GM19438 (cell line): ENCODE measurements at regions not wholly inside any gene's neighbourhood (a gene's known extent, or its start where the extent isn't known, plus 50 kb on each side); places are given as distances from the start of the nearest gene placed in this dataset.

Experiments used
- ATAC-seq: cut with Tn5 transposase; IDR thresholded peaks from one replicate; pipeline ENCODE4 v1.9.1; 2021; ENCODE audit warnings: low read depth; ENCODE audit not compliant: unreplicated experiment

- no peak for ATAC-seq
These were observed 50.5 kb upstream of the GUCY1A1 start for GRCh38 chr4:155616117-155616516.

GRCh38 chr4:155615081-155615887 is 51.4 kb upstream of the GUCY1A1 start:
- ATAC-seq = no peak

GRCh38 chr4:155614111-155614762 is 52.4 kb upstream of the GUCY1A1 start:
- no peak for ATAC-seq

- ATAC-seq = no peak
These were observed 54.6 kb upstream of the GUCY1A1 start for GRCh38 chr4:155612074-155612473.

GRCh38 chr4:155611501-155611900 is 55.1 kb upstream of the GUCY1A1 start:
- no peak for ATAC-seq

GRCh38 chr4:155610143-155610542 is 56.5 kb upstream of the GUCY1A1 start:
- ATAC-seq = no peak

GRCh38 chr4:155609455-155610059 is 57.1 kb upstream of the GUCY1A1 start:
- peak; percentile 68 for ATAC-seq

GRCh38 chr4:155608225-155608885 is 58.3 kb upstream of the GUCY1A1 start:
- ATAC-seq = no peak

- no peak for ATAC-seq
These were observed 59.2 kb upstream of the GUCY1A1 start for GRCh38 chr4:155607481-155607880.

GRCh38 chr4:155604718-155605626 is 61.7 kb upstream of the GUCY1A1 start:
- ATAC-seq = no peak

- ATAC-seq = no peak
These were observed 63.2 kb upstream of the GUCY1A1 start for GRCh38 chr4:155603360-155603891.

- no peak for ATAC-seq
These were observed 64.1 kb upstream of the GUCY1A1 start for GRCh38 chr4:155602351-155603140.

GRCh38 chr4:155600244-155600643 is 66.4 kb upstream of the GUCY1A1 start:
- ATAC-seq = no peak

- no peak for ATAC-seq
These were observed 67.1 kb upstream of the GUCY1A1 start for GRCh38 chr4:155599596-155599995.

- ATAC-seq = no peak
These were observed 67.6 kb upstream of the GUCY1A1 start for GRCh38 chr4:155599085-155599484.

GRCh38 chr4:155597933-155598451 is 68.7 kb upstream of the GUCY1A1 start:
- ATAC-seq = no peak

GRCh38 chr4:155597281-155597680 is 69.4 kb upstream of the GUCY1A1 start:
- no peak for ATAC-seq

- no peak for ATAC-seq
These were observed 72.9 kb upstream of the GUCY1A1 start for GRCh38 chr4:155593793-155594192.

- ATAC-seq = no peak
These were observed 73.7 kb upstream of the GUCY1A1 start for GRCh38 chr4:155592938-155593297.
